HG03342 (cell line): ENCODE measurements at regions not wholly inside any gene's neighbourhood (a gene's known extent, or its start where the extent isn't known, plus 50 kb on each side); places are given as distances from the start of the nearest gene placed in this dataset.

Experiments
- ATAC-seq: cut with Tn5 transposase; IDR thresholded peaks from one replicate; pipeline ENCODE4 v1.9.1; 2021; ENCODE audit warnings: mild to moderate bottlenecking, moderate library complexity; ENCODE audit not compliant: unreplicated experiment

GRCh38 chr18:60656553-60656952, 284.0 kb upstream of the MC4R start:
- ATAC-seq = no peak

DNA sequence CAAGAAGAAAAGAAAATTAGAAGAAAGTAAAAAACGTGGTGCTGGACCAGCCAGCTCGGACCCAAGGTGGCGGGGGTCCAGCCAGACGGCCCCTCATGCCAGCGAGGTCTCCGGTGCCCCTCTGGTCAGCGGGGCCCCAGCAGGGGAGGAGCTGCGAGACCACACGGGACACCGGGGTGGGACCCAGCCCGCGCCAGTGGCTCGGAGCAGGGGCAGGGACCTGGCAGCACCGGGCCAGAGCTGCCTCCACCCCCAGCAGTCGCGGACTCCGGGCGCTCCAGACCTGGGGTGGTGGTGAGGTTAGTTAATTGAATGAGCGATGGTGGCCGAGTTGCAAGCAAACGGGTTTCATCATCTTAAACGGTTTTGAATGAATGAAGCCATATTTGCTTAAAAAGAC, 289.9 kb upstream of the MC4R start:
- no peak for ATAC-seq

DNA sequence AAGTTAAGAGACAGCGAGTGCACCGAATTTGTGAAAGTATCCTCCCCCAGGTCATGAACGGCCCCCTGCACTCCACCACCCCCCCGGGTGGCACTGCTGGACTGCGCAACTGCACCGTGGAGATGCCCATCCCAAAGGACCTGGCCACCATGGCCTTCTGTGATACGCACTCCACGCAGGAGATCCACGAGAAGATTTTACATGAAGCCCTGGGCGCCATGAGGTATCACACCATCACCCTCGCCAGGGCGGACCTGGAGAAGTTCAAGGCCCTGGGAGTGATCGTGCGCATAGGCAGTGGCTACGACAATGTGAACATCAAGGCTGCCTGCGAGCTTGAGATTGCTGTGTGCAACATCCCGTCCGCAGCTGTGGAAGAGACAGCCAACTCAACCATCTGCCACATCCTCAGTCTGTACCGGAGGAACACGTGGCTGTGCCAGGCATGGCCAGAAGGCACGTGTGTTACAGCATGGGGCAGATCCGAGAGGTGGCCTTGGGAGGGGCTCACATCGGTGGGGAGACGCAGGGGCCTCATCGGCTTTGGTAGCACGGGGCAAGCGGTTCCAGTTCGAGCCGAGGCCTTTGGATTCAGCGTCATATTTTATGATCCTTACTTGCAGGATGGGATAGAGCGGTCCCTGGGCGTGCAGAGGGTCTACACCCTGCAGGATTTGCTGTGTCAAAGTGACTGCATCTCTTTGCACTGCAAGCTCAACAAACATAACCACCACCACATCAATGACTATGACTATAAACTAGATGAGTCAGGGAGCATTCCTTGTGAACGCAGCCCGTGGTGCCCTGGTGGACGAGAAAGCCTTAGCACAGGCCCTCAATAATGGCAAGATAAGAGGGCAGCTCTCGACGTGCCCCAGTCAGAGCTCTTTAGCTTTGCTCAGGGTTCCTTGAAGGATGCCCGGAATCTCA, 290.8 kb upstream of the MC4R start:
- no peak for ATAC-seq

DNA sequence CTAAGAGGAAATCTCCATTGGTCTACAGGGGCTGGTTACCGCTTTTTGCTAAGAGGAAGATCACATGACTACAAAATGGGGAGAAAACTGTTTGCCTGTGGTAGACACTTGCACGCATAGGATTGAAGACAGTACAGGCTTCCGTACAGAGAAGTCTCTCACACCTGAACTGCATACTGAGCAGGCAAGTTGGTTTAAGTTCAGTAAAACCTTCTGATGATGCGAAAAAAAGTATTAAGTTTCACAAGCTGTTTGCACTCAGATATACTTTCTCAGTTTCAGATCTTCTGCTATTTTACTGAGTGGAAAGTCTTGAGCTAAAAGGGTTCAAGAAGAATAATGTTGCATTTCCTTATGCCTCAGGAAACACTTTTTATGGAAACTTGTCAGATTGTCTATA, 292.2 kb upstream of the MC4R start:
- no peak for ATAC-seq

DNA sequence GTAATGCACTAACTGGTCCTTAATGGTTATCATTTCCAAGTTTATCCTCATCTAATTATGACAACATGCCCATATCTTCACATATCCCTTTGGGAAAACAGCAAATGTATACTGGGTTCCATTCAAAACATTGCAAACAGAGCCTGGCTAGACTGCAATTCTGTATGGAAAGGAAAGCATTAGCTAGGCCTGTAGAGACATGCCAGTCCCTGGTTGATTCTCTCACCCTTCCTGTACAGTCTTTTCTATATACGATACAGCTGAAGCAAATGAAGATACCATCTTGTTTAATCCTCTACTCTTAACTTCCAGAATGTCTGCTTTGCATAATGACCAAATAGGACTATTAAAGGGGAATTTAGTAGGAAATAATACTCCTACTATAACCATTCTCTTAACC, 294.4 kb upstream of the MC4R start:
- no peak for ATAC-seq

DNA sequence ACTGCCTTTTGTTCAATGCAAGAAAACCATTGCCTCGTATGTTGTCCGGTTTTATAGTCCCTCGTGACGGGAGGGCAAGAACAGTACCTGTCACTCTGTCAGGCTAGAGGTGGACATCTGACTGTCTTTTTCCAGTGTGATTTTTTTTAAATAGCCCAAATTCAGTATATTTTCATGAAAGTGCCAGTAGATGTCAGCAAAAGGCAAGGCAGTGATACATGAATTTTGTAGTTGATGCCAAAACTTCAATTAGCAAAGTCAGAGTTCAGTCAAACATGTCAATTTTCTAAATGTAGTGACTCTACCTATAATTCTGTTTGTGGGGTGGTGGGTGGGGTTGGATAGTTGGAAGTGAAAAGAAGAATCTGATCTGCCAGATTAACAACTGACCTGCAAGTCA, 296.0 kb upstream of the MC4R start:
- ATAC-seq = no peak

GRCh38 chr18:60669938-60670337, 297.4 kb upstream of the MC4R start:
- ATAC-seq = no peak

- no peak for ATAC-seq
These were observed 298.4 kb upstream of the MC4R start for GRCh38 chr18:60671021-60671420.

DNA sequence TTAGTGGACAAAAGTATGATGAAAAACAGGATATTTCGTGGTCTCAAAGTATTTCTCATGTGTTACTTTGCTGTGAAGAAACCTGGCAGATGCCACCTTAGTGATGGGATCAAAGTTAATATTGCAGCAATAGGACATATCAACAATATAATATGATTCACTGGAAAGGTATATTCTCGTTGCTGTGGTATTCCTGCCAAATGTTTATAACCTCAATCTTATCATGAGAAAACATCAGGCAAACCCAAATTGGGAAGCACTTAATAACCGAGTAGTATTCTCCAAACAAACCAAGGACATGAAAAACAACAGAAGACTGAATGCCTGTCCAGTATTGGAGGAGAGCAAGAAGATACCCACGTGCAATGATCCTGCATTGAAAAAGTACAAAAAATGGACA, 302.6 kb upstream of the MC4R start:
- no peak for ATAC-seq

- no peak for ATAC-seq
These were observed 303.2 kb upstream of the MC4R start for GRCh38 chr18:60675801-60676200.

DNA sequence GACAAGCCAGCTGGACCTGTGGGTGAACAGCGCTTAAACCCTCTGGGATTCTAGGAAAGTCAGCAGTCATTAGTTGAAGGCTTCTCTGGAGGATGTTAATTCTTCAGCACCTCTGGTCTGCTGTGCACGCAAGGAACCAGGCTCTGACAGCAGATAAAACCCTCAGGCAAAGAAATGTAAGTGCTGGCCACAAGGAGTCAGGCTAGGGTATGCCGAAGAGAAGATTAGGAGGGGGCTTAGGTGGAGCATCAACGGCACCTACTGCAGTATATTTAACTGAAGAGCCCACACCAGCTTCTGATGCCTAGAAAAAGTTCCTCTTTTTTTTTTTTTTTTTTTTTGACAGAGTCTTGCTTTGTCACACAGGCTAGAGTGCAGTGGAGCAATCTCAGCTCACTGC, 304.2 kb upstream of the MC4R start:
- ATAC-seq = no peak

DNA sequence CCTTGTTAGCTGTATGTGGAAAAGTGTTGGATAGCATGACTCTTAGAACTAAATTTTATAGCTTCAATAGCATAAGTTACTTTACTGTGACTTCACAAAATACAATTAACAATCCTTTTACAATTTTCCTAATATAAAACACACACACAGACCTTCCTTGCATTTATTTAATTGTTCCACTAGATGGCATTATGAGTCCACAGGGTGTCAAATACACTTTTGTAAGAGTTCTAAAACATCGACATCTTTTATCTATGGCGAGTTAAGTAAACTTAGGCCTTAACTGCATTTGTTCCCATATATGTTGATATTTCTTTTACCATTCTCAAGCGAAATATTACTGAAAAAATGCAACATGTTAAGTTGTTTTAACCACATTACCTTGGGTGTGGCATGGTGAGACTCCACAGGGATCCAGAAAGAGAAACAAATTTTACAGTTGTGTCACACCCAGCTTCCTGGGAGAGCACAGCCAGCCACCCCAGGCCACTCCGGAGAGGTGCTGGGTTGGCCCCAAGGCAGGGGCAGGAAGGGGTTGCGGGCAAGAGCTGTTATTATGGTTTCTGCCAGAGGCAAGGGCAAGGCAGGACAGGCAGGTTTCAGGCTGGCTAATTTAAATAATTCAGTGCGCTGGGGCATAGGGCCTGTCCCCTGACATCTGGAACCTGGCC, 312.4 kb upstream of the MC4R start:
- peak; percentile 55 for ATAC-seq

DNA sequence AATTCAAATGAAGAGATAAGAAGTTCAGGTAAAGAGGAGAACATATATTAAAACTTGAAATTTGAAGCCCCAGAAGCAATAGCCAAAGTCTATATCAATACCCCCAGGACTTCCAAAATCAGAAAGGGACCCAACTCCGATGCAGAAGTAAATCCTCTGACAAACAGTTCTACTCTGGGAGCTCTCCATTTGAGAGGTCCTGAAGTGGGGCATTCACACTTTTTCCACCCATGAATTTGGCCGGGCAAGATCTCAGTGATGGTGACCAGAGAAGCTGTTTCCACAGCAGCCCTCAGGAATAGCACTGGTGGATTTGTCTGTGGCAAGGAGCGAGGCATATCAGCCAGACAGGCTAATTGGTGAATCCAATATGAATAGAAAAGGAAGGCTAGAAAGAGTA, 313.6 kb upstream of the MC4R start:
- ATAC-seq = no peak

- no peak for ATAC-seq
These were observed 318.5 kb upstream of the MC4R start for GRCh38 chr18:60691061-60691460.

DNA sequence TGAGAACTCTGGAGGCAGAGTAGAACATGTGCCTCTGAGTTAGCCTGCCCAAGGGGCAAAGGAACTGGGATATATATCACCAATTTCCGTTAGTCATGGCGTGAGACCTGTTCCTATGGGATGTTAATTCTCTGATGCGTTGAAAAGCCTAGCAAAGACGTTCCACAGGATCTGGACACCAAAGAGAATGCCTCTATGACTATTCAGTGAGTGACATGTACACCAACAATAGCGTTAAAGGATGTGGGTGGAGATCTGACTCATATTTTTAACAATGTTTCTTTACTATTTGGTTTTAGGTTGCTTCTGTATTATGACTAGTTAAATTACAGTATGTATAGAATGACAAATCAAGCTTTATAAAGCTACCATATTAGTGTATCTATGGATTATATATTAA, 320.9 kb upstream of the MC4R start:
- ATAC-seq = no peak

GRCh38 chr18:60698901-60699300, 326.3 kb upstream of the MC4R start:
- no peak for ATAC-seq

- no peak for ATAC-seq
These were observed 350.2 kb upstream of the MC4R start for GRCh38 chr18:60722742-60723141.

- no peak for ATAC-seq
These were observed 359.6 kb upstream of the MC4R start for GRCh38 chr18:60732143-60732542.

- ATAC-seq = no peak
These were observed 366.6 kb upstream of the MC4R start for GRCh38 chr18:60739212-60739611.

GRCh38 chr18:60740313-60740712, 367.7 kb upstream of the MC4R start:
- no peak for ATAC-seq

- ATAC-seq = no peak
These were observed 373.9 kb upstream of the MC4R start for GRCh38 chr18:60746491-60746890.

- no peak for ATAC-seq
These were observed 374.3 kb upstream of the MC4R start for GRCh38 chr18:60746919-60747318.
